IMR-90 (cell line): ENCODE measurements at regions not wholly inside any gene's neighbourhood (a gene's known extent, or its start where the extent isn't known, plus 50 kb on each side); places are given as distances from the start of the nearest gene placed in this dataset.

Experiments used
- ATAC-seq: fragments of 200-7000 bp; cut with Tn5 transposase; 2 replicates; pipeline ENCODE4 v1.9.1; 2020; ENCODE audit warnings: low read depth, mild to moderate bottlenecking, moderate library complexity
- BruUV-seq: library from RNA; stranded (reverse); fragments of 400-500 nt; replicated peaks from 2 replicates; lab custom pipeline; 2021; lab: Mats Ljungman, UMichigan
- CTCF ChIA-PET: fragments of 300-600 bp; formaldehyde crosslinking; extraction: SDS; loops from one replicate; lab custom pipeline; 2021; ENCODE audit warnings: antibody characterized with exemption; lab: Yijun Ruan, JAX
- POLR2A ChIA-PET: fragments of 300-600 bp; sonication (Branson Sonifier 250); formaldehyde crosslinking; loops from one replicate; lab custom pipeline; 2022; ENCODE audit warnings: antibody characterized with exemption; ENCODE audit not compliant: unreplicated experiment; lab: Charles Lee
- DNase-seq: peaks from one replicate; pipeline ENCODE4 v3.0.0; 2013
- H2AFZ ChIP-seq: replicated peaks from 2 replicates; pipeline ENCODE3; 2013; ENCODE audit warnings: low read length, mild to moderate bottlenecking; ENCODE audit not compliant: poor library complexity
- H2AK5ac ChIP-seq: 2 replicates; pipeline ENCODE4 v1.6.1; 2013; ENCODE audit warnings: low read depth, low read length, inconsistent platforms
- H2AK9ac ChIP-seq: replicated peaks from 2 replicates; pipeline ENCODE3; 2013; ENCODE audit warnings: mild to moderate bottlenecking, low read depth, low read length, moderate library complexity; ENCODE audit not compliant: poor library complexity
- H2BK120ac ChIP-seq: 2 replicates; pipeline ENCODE4 v1.6.1; 2013; ENCODE audit warnings: low read depth, low read length, inconsistent platforms
- H2BK15ac ChIP-seq: 3 replicates; pipeline ENCODE4 v1.6.1; 2013; ENCODE audit warnings: low read depth, low read length, inconsistent platforms
- H2BK20ac ChIP-seq: 2 replicates; pipeline ENCODE4 v1.6.1; 2013; ENCODE audit warnings: low read depth, mild to moderate bottlenecking, inconsistent platforms, low read length, moderate library complexity
- H2BK5ac ChIP-seq: 2 replicates; pipeline ENCODE4 v1.6.1; 2013; ENCODE audit warnings: mild to moderate bottlenecking, low read depth, low read length, inconsistent platforms; ENCODE audit not compliant: poor library complexity, severe bottlenecking
- H3K14ac ChIP-seq: replicated peaks from 2 replicates; pipeline ENCODE4 v1.6.1; 2013; ENCODE audit warnings: low read depth, low read length, inconsistent platforms
- H3K18ac ChIP-seq: 2 replicates; pipeline ENCODE4 v1.6.1; 2013; ENCODE audit warnings: low read depth, low read length, control low read depth
- H3K23ac ChIP-seq: 2 replicates; pipeline ENCODE4 v1.6.1; 2013; ENCODE audit warnings: low read depth, low read length, inconsistent platforms
- H3K27ac ChIP-seq: 2 replicates; pipeline ENCODE4 v1.5.1; 2013; ENCODE audit warnings: mild to moderate bottlenecking, control low read depth, low read length; ENCODE audit not compliant: insufficient read depth
- H3K27me3 ChIP-seq: 2 replicates; pipeline ENCODE4 v1.6.1; 2013; ENCODE audit warnings: low read length; ENCODE audit not compliant: control insufficient read depth, insufficient read depth
- H3K36me3 ChIP-seq: 2 replicates; pipeline ENCODE4 v1.6.1; 2013; ENCODE audit warnings: low read length, mixed read lengths; ENCODE audit not compliant: control insufficient read depth, insufficient read depth
- H3K4ac ChIP-seq: 2 replicates; pipeline ENCODE4 v1.6.1; 2013; ENCODE audit warnings: low read depth, low read length, inconsistent platforms
- H3K4me1 ChIP-seq: 2 replicates; pipeline ENCODE4 v1.6.1; 2013; ENCODE audit warnings: low read length, mixed read lengths; ENCODE audit not compliant: control insufficient read depth, insufficient read depth
- H3K4me2 ChIP-seq: 2 replicates; pipeline ENCODE4 v1.6.1; 2013; ENCODE audit warnings: low read depth, mild to moderate bottlenecking, control low read depth, low read length, moderate library complexity
- H3K4me3 ChIP-seq: 2 replicates; pipeline ENCODE4 v1.5.1; 2013; ENCODE audit warnings: low read depth, mild to moderate bottlenecking, control low read depth, low read length, moderate library complexity; ENCODE audit not compliant: insufficient read depth
- H3K56ac ChIP-seq: 2 replicates; pipeline ENCODE4 v1.6.1; 2013; ENCODE audit warnings: low read length, inconsistent platforms; ENCODE audit not compliant: insufficient read depth; ENCODE audit errors: extremely low read depth
- H3K79me1 ChIP-seq, 2 experiments: 2 replicates each; pipeline ENCODE4 v1.6.1; 2013; ENCODE audit warnings: low read length in 2 of 2, inconsistent platforms in 1 of 2, low read depth in 1 of 2
- H3K9ac ChIP-seq: 2 replicates; pipeline ENCODE4 v1.6.1; 2013; ENCODE audit warnings: low read depth, low read length, control low read depth
- H3K9me1 ChIP-seq: 2 replicates; pipeline ENCODE4 v1.6.1; 2013; ENCODE audit warnings: low read length, inconsistent platforms; ENCODE audit not compliant: insufficient read depth
- H3K9me3 ChIP-seq: 2 replicates; pipeline ENCODE4 v1.6.1; 2013; ENCODE audit warnings: low read length; ENCODE audit not compliant: control insufficient read depth, insufficient read depth
- H4K20me1 ChIP-seq: 2 replicates; pipeline ENCODE4 v1.6.1; 2013; ENCODE audit warnings: low read length, inconsistent platforms; ENCODE audit not compliant: insufficient read depth
- H4K5ac ChIP-seq: 2 replicates; pipeline ENCODE4 v1.6.1; 2013; ENCODE audit warnings: mild to moderate bottlenecking, low read depth, low read length, control low read depth
- H4K8ac ChIP-seq, 2 experiments: 2 replicates each; pipeline ENCODE4 v1.6.1; 2013; ENCODE audit warnings: low read depth in 2 of 2, low read length in 2 of 2, control low read depth in 1 of 2, inconsistent platforms in 1 of 2
- H4K91ac ChIP-seq: 2 replicates; pipeline ENCODE4 v1.6.1; 2013; ENCODE audit warnings: low read depth, low read length, inconsistent platforms; ENCODE audit not compliant: insufficient read depth
- BHLHE40 ChIP-seq: fragments of 150-350 bp; IDR thresholded peaks from 2 replicates; pipeline ENCODE4 v1.6.1; 2016; ENCODE audit warnings: mild to moderate bottlenecking, low read depth, low read length
- CEBPB ChIP-seq: IDR thresholded peaks from 2 replicates; pipeline ENCODE4 v1.6.1; 2012; ENCODE audit warnings: low read depth, low read length, improper control_type of control experiment
- CHD1 ChIP-seq: IDR thresholded peaks from 2 replicates; pipeline ENCODE4 v1.6.1; 2012; ENCODE audit warnings: low read depth, low read length, improper control_type of control experiment
- MAFK ChIP-seq: IDR thresholded peaks from 2 replicates; pipeline ENCODE4 v1.6.1; 2012; ENCODE audit warnings: low read depth, low read length, improper control_type of control experiment
- MAZ ChIP-seq: IDR thresholded peaks from 2 replicates; pipeline ENCODE4 v1.6.1; 2012; ENCODE audit warnings: low read depth, mild to moderate bottlenecking, low read length, improper control_type of control experiment, moderate library complexity, borderline replicate concordance
- MXI1 ChIP-seq: IDR thresholded peaks from 2 replicates; pipeline ENCODE4 v1.6.1; 2012; ENCODE audit warnings: low read depth, mild to moderate bottlenecking, low read length, moderate library complexity, borderline replicate concordance
- NFE2L2 ChIP-seq: fragments of 150-350 bp; IDR thresholded peaks from 2 replicates; pipeline ENCODE4 v1.6.1; 2016; ENCODE audit warnings: low read depth, mild to moderate bottlenecking, low read length
- RAD21 ChIP-seq: IDR thresholded peaks from 2 replicates; pipeline ENCODE4 v1.6.1; 2012; ENCODE audit warnings: low read length, improper control_type of control experiment
- RCOR1 ChIP-seq: IDR thresholded peaks from 2 replicates; pipeline ENCODE4 v1.6.1; 2012; ENCODE audit warnings: mild to moderate bottlenecking, low read length, improper control_type of control experiment; ENCODE audit not compliant: insufficient replicate concordance
- RFX5 ChIP-seq: IDR thresholded peaks from 2 replicates; pipeline ENCODE4 v1.8.0; 2012; ENCODE audit warnings: low read depth, mild to moderate bottlenecking, low read length, moderate library complexity
- WGBS, 2 experiments: methylation state at CpG; one replicate each; pipeline versions ENCODE4 v1.1.5 to v1.1.7; 2013; ENCODE audit warnings: missing lambda C conversion rate in 2 of 2; ENCODE audit not compliant: insufficient read length in 1 of 2; ENCODE audit errors: extremely low coverage in 2 of 2; 5-methylcytosine and 5-hydroxymethylcytosine counted together
- dilution Hi-C: fragments of 300-500 bp; cut with HindIII; formaldehyde crosslinking; loops from one replicate; pipeline ENCODE4 v1.14.3; 2018; ENCODE audit warnings: low sequenced_read_pairs; ENCODE audit not compliant: unreplicated experiment
- in situ Hi-C: fragments of 300-500 bp; cut with MboI; formaldehyde crosslinking; loops from 3 replicates; pipeline ENCODE4 v1.14.3; 2019; ENCODE audit warnings: low sequenced_read_pairs, inconsistent platforms, mixed read lengths
- intact Hi-C: fragments of 100-400 bp; cut with micrococcal nuclease; formaldehyde crosslinking; loops from 2 replicates; pipeline ENCODE4 v1.10.0; 2022
- TF ChIP-seq, protein P1 (sequence below): fragments of 150-350 bp; IDR thresholded peaks from 2 replicates; pipeline ENCODE4 v1.6.1; 2016; ENCODE audit warnings: low read depth, mild to moderate bottlenecking, low read length, moderate library complexity, borderline replicate concordance
- TF ChIP-seq, protein P2 (sequence below): fragments of 150-350 bp; IDR thresholded peaks from 2 replicates; pipeline ENCODE4 v1.6.1; 2017; ENCODE audit warnings: mild to moderate bottlenecking, antibody characterized with exemption, low read length, low read depth

DNA sequence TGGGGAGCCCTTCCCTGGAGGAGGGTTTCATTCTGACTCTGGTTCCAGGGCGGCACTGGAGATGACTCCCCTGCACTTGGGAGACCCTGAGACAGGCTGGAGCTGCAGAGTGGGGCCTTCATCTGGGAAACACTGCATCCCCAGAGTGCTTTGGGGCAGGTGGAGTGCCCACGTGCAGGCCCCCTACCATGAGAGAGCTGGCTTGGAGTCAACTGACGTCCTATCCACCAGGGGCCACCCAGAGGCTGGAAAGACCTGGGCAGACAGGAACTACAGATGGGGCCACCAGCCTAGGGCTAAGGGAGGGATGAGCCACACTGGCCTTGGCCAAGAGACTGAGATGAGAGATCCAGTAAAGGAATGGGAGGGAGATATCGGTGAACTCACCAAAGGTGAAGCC, 153.8 kb downstream of the ASB1 start:
- no CpG with 5 or more reads among the region's 4 CpGs for WGBS, 2 experiments
- ATAC-seq = no peak
- no TSS peak for BruUV-seq
- Histone ChIP-seq H2AK9ac (no peak overlapping the region), H3K4me3 (no peak overlapping the region), H4K20me1 (no peaks in the 10 kb centered on the region), H3K56ac (no peak overlapping the region), H4K5ac (no peak overlapping the region), H3K27me3 (peaks cover 25% of the 10 kb centered on the region), H3K79me1 (no peaks in the 10 kb centered on the region), H2BK5ac (no peak overlapping the region), H4K8ac (no peak overlapping the region), H3K4ac (no peak overlapping the region), H3K4me1 (no peaks in the 10 kb centered on the region), H3K36me3 (no peaks in the 10 kb centered on the region), H4K91ac (no peak overlapping the region), H3K18ac (no peak overlapping the region), H3K9ac (no peak overlapping the region), H3K27ac (no peak overlapping the region), H2AFZ (no peak overlapping the region), H3K9me1 (no peaks in the 10 kb centered on the region), H3K9me3 (peaks cover 3% of the 10 kb centered on the region; the same call in 1 of the 2 replicates), H2BK15ac (no peak overlapping the region), H3K23ac (no peak overlapping the region), H3K4me2 (no peak overlapping the region), H3K14ac (no peak overlapping the region), H2BK120ac (no peak overlapping the region), H2BK20ac (no peak overlapping the region), H2AK5ac (no peak overlapping the region)
- DNase-seq = no peak
- ChIA-PET CTCF (no interaction called here), POLR2A (no interaction called here)
- TF ChIP-seq NFE2L2 (no peak), RAD21 (no peak), BHLHE40 (no peak), CEBPB (no peak), MXI1 (no peak), MAFK (no peak), MAZ (no peak), RFX5 (no peak), CHD1 (no peak), RCOR1 (no peak)
- TF ChIP-seq, protein P1, sequence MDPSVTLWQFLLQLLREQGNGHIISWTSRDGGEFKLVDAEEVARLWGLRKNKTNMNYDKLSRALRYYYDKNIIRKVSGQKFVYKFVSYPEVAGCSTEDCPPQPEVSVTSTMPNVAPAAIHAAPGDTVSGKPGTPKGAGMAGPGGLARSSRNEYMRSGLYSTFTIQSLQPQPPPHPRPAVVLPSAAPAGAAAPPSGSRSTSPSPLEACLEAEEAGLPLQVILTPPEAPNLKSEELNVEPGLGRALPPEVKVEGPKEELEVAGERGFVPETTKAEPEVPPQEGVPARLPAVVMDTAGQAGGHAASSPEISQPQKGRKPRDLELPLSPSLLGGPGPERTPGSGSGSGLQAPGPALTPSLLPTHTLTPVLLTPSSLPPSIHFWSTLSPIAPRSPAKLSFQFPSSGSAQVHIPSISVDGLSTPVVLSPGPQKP = no peak
- TF ChIP-seq, protein P2, sequence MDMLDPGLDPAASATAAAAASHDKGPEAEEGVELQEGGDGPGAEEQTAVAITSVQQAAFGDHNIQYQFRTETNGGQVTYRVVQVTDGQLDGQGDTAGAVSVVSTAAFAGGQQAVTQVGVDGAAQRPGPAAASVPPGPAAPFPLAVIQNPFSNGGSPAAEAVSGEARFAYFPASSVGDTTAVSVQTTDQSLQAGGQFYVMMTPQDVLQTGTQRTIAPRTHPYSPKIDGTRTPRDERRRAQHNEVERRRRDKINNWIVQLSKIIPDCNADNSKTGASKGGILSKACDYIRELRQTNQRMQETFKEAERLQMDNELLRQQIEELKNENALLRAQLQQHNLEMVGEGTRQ = no peak
- intact Hi-C loops = no loop called here
- dilution Hi-C loops = no loop called here
- in situ Hi-C loops = no loop called here
